Kidney glomerular epithelial cell (primary cell): ENCODE measurements at regions not wholly inside any gene's neighbourhood (a gene's known extent, or its start where the extent isn't known, plus 50 kb on each side); places are given as distances from the start of the nearest gene placed in this dataset.

Source experiments
- DNase-seq: peaks from one replicate; lab custom pipeline; 2025; lab: John Stamatoyannopoulos, UW

DNA sequence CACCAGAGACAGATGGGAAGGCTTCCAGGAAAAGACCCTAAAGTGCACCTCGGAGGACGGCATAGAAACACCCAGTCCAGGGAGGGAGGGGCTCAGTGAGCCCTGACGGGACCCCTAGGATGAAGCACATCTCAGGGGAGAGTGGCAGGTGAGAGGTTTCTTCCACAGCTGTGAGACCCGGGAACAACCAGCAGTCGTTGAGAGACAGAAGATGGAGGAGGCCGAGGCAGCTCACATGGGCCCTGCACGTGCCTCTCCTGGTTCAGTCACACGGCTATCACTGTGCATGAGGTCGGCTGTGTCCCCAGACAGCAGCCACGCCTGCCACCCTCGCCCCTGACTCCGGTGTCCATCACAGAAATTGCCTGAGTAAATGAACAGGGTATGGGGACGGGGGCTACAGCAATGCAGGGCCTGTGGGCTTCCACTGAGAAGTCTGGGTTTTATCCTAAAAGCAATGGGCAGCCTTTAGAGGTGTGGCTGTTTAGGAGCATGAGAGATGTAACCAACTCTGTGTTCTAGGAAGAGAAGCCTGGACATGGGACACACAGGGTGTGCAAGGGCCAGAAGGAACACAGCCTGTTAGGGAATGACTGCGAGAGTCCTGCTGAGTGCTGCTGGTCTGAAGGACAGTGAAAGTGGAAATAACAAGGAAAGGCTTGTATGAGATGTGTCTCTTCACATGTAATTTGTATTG, 102.0 kb downstream of the TMEM18 start:
- DNase-seq = no peak

DNA sequence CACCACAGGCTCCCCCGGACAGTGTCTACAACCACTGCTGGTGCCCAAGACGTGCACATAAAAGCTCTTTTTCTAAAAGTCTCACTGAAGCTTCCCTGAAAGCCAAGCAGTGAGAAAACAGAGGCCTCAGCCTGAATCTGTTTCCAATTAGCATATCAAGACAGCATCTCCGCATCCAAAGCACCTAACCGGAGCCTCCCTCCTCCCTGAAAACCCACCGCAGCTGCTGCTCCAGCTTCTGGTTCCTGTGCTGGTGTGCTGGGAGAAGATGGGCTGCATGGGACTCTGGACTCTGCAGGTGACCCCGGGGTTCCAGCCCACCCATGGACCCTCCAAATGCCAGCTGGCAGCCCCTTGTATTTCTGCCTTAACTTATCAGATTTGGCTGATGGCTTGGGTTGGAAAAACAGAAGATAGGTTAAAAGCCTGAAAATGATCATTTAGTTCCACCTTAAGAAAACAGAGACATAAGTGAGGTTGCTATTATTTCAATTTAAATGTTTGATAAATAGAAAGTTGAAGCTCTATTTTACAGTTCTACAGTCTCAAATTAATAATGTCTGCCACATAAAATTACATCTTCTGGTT, 103.3 kb downstream of the TMEM18 start:
- DNase-seq = no peak

DNA sequence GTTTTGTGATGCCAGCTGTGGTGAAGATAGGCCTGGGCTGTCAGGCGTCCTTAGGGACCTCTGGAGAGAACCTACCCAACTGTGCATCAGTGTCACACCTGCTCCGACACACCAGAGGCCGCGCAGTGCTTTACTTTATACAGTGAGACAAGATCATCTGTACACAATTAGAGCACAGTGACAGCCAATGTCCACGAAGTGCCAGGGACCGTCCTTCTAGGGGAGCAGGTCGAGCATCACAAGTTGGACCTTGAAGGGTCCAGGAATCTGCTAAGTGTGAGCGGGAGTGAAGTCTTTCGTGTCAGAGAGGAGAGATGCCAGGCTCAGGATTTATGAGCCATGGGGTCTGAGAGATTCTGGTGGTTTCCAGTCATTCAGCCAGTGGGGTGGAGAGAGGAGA, 104.2 kb downstream of the TMEM18 start:
- no peak for DNase-seq

DNA sequence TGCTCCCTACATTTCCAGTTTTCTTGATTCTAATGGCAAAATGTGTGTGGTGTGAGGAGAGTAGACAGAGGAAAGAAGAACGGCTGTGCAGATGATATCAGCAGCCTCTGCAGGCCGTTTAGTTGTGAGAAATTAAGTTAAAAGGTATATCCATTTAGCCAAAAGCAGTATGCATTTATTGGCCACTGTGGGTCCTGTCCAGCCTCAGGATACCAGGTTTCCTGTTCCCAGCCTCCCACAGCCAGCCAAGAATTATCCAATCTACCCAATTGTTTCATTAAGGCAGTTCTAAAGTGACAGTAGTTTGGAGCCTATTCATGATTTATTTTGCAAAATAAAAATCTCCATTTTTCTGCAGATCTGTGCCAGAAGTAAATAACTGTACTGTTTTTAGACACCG, 107.5 kb downstream of the TMEM18 start:
- DNase-seq = no peak

DNA sequence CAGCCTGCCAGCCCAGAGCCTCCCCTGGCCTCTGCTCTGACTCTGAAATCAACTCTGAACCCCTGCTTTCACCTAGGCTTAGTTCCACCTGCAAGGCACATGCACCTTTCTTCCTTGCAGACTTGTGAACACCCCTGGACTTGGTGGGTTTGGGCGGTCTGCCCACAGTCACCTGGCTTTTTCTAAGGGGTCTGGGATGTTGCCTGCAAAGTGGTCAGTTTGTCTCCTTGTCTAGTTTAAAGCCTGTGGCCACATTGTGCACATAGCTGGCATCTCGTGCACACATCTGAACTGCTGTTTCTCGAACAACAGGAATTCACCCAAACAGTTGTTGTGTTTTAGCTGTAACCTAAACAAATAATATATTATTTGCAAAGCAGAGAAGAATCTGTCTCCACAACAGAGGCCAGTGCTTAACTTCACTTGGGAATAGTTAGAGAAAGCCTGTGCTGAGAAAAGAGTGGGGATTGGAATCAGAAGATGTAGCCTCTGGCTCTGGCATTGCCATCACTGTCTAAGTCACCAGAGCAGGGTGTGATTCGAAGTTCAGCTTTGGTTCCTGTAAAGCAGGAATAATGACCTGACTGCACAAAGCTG, 108.5 kb downstream of the TMEM18 start:
- DNase-seq = no peak

DNA sequence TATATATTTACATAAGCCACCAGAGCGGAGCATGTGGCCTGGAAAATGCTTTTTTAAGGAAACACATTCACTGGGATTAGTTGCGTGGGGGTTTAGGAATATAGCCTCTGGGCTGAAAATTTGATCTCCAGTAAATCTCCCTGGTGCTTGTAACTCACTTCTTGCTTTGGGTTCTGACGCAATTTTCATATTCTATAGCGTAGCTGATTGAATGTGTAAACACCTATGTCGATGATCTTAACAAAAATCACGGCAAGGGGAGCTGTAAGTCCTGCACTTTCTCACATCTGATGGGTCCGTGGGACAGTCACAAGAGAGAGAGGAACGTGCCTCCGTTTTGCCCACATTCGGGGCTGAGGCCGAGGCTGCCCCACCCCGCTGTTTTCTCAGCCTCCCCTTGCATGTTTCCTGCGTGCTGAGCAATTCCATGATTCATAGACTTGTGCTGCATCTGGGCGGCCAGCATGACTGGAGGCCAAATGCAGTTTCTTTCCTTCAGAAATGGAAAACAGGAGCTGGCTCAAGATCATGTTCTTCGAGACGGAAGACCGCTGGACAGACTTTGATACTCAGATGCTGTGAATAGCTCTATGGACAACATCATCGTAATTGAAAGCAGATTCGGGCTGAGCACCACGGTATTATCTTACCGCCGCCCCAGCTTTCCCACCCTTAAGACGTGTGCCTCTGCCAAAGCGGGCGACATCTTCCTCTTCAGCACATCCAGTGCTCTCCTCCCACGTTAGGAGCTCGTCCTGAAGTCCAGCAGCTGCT, 109.2 kb downstream of the TMEM18 start:
- peak; percentile 42 for DNase-seq

DNA sequence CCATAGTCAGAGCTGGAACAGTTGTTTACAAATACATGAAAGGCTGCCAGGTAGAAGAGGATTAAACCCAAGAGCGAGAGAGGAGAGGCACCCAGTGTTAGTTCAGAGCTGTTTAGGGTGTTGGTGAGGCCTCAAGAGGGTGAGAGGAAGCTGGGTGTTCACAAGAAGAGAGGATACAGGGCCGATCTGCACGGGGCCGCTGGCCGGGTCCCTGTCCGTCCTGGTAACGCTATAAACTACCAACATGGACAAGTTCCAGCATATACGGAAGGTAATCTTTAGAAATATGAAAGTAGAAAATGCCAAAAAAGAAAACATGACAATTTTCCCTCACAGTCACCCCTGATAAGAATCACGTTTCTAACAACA, 109.7 kb downstream of the TMEM18 start:
- no peak for DNase-seq

DNA sequence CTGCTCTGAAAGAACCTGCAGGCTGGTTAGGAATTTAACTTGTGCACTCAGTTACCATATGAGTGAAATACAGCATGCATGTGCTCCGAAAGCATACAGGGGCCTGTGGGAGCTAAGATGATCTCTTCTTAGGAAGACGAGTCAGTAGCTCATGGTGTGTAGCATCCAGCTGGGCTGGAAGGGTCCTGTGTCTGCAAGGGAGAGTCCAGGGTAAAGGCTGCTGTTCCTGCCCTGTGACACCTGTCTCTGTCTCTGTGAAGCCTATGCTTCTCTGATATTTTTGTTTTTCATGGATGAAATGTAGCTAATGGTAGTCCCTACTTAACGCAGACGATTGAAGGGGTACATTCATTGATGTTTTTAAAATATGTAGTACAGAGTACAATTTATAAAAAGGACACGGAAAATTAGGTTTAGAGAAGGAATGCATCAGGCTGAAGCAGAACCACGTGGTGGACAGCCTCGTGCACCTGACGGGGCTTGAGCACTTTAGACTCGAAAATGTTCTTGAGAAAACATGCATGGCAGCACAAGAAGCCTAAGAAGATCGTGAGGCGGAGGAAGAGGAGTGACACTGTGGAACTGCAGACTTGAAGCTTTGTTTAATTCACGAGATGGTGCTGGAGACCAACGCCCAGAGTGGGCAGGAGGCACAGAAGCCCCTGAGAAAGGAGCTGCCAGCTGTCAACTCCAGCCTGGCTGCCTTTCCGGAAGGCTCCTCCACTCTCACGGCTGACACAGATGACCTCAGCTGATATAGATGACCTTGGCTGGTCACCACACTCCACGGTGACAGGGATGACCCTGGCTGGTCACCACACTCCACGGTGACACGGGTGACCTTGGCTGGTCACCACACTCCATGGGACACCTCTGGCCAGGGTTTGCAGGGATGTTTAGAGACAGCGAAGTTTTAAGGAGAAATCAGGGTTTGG, 110.6 kb downstream of the TMEM18 start:
- DNase-seq = no peak

DNA sequence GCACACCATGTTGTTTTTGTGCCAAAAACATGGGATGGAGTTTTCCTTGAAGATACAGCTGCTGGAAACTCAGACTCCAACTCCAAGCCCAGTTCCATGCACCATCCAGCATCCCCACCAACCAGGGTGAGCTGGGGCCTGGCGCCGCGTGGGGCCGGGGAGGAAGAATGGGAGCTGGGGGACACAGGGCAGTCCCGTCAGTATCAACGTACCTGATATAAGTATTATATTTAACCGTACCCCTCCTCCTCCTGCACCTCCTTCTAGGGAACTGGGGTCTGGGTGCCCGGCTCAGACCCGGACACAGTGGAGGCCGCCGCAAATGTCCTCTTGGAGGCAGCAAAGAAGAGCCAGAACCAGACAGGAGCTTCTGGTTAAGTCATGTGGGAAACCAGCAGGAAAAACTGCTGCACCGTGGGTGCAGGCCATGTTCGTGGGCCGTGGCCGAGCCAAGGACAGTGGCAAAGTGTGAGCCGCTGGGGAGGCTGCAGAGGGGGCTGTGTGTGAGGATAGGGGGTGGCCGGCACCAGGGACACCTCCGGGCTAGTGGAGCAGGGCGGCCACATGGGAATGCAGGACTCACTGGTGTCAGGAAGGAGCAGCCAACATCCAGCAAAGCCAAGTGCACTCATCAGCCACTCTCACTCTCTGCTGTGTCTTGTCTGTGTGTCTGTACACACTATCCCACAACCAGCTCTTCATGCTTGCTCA, 112.6 kb downstream of the TMEM18 start:
- DNase-seq = no peak

DNA sequence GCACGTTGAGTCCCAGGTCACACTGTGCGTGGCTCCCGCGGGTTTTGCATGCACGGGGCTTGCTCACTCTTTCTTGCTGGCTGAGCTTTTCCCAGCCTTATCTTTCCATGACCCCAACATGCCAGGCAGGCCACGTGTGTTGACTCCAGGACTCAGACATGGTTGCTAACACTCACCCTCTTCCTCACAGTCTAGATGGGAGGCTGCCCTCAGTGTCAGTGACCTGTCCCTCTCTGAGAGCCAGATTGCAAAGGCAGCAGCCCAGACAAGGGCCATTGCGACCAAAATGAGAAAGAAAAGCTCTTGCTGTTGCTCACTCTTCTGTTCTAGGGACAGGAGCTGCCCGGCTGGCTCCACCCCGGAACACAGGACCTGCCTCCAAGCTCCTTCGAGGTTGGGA, 113.7 kb downstream of the TMEM18 start:
- no peak for DNase-seq

DNA sequence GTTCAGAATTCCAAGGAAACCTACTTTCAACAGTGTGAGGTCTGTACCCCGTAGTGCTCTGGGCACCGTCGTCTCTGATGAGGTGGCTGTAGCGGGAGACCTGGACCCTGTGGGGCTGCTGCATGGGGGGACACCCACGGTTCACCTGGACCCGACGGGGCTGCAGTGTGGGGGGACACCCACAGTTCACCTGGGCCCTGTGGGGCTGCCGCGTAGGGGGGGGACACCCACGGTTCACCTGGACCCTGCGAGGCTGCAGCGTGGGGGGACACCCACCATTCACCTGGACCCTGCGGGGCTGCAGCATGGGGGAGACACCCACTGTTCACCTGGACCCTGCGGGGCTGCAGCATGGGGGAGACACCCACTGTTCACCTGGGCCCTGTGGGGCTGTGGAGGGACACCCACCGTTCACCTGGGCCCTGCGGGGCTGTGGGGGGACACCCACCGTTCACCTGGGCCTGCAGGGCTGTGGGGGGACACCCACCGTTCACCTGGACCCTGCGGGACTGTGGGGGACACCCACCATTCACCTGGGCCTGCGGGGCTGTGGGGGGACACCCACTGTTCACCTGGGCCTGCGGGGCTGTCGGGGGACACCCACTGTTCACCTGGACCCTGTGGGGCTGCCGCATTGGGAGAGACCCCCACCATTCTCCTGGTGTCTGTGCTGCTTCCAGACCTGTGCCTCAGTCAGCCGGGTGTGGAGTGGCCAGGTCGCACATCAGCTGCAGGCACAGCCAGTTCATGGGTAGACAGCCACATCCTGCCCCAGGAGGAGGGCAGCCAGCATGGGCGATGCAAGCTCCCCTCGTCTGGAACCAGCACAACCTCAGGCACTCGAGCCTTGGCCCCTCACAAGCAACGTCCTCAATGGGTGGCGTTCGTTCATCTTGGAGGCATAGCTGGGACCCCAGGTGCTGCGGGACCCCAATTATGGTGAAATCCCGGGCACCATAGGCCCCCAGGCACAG, 114.5 kb downstream of the TMEM18 start:
- no peak for DNase-seq

DNA sequence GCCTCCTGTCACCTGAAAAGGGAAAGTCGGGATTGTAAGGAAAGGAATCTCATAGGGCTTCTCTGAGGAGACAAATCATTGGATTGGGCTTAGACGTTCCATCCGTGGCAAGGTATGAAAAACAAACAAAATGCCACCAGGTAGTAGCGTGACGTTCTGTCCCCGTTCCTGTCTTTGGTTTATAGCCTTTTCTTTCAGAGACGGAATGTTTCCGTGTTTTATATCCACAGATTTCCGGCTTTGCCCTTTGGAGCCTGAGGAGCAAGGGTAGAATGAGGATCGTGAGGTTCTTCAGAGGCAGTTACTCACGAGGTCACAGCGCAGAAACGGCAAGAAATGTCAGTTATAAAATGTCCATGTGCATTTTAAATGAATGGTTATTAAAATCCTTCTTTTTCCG, 118.3 kb downstream of the TMEM18 start:
- no peak for DNase-seq

DNA sequence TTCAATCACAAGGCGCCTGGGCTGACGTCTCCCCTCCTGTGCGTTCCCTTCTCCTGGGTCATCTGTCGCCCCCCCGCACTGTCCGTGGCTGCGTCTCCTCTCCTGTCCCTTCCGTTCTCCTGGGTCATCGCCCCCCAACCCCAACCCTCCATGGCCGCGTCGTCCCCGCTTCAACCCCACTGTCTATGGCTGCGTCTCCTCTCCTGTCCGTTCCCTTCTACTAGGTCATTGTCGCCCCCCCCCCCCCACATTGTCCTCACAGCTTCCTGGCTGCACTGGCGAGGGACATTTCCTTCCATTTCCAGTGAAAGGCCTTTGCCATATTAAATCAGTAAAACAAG, 118.9 kb downstream of the TMEM18 start:
- DNase-seq = no peak

DNA sequence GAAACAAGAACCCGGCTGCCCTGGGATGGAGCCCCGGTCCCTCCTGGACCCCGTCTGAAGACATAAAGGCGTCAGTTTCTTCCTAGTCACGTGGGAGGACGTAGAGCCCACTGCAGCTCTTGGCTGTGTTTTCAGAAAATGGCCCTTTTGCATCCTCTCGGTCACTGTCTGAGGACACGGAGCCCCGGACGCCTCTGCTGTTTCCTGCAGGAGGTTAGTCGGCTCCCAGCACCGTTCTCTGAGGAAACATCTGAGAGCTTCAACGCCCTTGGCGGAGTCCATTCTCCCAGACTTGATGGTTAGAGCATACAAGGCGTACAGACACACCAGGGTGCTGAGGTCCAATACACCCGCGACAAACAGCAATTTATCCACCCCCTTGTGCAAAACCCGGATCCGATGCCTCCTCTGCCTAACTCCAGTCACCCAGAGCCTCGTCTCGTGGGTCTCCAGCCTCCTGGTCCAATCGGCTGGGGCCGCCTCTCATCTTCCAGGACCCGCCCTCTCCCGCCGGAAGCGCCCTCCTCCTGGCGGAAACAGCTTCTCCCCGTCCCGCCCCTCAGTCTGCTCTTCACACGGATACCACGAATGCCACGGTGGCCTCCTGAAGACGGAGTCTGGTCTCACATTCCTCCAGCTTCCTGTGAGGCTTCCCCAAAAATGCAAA, 119.4 kb downstream of the TMEM18 start:
- DNase-seq = no peak

DNA sequence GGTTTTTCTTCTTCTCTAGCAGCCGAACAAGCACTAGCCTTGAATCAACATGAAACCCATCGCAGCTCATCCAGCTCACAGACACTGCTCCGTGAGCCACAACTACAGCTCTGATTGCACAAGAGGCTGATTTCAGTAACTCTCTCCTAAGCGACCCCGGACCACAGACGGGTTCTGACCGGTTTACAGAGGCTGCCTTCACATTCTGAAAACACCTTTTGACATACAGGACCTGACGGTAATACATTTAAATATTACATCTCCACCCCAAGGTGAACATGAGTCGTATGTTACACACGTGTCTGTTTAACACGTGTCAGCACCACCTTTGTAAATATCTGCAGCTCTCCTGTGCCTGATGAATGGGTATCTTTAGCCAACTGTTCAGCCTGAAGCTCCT, 120.7 kb downstream of the TMEM18 start:
- DNase-seq = no peak

DNA sequence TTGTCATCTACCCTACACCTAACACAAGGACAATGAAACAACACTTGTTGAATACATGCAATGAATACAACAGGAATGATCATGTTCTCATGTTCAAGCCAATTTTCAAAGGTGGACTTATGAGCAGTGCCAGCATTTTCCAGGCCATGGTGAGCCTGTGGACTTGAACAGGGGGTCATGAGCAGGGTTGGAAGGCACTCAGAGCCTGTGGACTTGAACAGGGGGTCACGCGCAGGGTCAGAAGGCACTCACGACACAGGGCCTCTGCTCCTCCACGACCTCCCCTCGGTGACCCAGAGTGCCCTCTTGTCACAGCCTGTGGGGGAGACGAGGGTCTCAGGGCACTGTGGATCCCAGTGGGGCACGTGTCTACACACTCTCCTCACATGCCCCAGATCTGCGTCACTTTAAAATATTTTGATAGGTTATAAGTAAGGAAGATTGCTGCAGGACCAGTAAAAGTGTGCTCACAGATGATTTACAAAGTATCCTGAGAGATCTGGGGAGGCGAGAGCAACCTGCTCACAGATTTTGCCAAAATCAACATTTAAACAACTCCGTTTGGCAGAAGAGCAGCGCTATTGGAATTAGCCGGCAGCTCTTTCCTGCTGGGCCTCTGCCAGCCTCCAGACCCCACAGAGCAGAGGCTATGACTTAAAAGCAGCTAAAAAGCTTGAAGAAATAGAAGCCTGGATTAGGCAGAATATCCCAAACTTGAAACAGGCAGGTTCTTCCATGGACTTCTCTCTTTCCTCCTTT, 121.9 kb downstream of the TMEM18 start:
- no peak for DNase-seq

DNA sequence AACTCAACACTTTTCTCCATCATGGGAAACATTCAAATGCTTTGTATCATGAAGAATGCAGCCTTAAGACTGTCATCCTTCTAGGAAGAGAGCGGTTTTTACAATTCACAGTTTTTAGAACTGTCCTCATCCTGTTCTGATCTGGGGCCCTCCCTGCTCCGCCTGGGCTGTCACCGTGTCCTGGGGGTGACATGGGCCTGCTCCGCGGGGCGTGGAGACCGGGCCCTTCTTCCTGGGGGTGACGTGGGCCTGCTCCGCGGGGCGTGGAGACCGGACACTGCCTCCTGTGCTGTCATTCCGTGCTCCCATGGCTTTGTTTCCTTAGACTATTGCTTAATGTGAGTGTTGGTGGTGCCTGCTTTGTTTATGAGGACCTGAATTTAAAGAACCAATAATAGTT, 122.8 kb downstream of the TMEM18 start:
- peak; percentile 4 for DNase-seq

DNA sequence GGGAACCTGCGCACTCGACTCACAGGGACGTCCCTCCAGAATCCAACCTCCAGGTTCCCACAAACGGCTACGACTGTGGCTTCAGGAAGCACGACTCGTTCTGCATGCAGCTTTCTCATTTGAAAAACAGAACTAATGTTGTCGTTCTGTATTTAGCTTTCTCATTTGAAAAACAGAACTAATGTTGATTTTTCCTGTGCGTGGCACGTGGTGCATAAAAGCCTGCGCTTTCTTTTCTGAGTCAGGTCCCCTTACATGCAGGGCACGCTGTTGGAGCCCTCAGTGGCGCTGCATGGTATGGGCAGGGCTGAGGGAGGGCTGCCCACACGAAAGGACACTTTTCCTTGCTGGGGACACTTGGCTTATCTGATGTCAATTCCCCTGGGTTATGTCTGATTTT, 124.3 kb downstream of the TMEM18 start:
- DNase-seq = no peak

DNA sequence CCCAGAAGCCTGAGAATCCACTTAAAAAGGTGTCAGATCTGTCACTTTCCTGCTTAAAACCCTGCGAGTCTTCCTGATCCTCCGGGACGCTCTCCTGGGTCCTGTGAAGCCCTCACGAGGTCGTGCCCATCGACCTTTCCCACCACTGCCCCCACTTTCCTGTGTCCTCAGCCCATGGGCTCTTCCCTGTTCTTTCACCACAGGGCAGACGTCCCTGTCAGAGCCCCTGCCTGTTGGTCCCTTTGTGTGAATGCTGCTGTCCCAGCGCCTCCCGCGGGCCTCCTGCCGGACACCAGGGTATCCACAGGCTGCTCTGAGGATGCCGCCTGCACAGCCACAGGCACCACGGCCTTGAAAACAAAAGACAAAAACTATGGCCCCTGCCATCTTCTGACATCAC, 125.6 kb downstream of the TMEM18 start:
- no peak for DNase-seq
